ENCODE measurements at regions not wholly inside any gene's neighbourhood (a gene's known extent, or its start where the extent isn't known, plus 50 kb on each side); places are given as distances from the start of the nearest gene placed in this dataset.
A peak's percentile ranks its signal among the peaks of the same experiment; 100 is the strongest.

DNA sequence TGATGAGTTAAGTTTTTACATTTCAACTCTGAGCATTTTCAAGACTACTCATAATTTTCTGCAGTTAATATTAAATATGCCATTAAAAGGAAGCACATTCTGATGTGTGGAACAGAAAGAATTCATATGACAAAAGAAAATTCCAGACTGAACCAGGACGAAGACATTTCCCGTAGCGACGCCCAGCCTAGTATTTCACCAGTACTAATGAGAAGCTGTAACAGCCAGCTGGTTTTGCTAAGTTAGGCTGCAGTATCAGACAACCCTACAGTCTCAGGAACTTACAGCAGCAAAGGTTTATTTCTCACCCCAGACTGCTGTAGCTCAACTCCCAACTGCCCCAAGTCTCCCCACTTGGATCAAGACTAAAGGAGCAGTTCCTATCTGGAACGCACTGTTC lies 91.6 kb downstream of the TMEM174 start:
- Mint-ChIP-seq H3K9me3 (no peaks in the 10 kb centered on the region), H3K4me1 (peaks cover 18% of the 10 kb centered on the region), H3K27me3 (ENCODE audit: low read depth) (peaks cover 12% of the 10 kb centered on the region), H3K27ac (peak overlapping the region in 1 of 3 experiments; percentile 26), H3K36me3 (ENCODE audit: low read depth) (no peaks in the 10 kb centered on the region), H3K4me3 (no peak overlapping the region)
- TF ChIP-seq, protein P1, sequence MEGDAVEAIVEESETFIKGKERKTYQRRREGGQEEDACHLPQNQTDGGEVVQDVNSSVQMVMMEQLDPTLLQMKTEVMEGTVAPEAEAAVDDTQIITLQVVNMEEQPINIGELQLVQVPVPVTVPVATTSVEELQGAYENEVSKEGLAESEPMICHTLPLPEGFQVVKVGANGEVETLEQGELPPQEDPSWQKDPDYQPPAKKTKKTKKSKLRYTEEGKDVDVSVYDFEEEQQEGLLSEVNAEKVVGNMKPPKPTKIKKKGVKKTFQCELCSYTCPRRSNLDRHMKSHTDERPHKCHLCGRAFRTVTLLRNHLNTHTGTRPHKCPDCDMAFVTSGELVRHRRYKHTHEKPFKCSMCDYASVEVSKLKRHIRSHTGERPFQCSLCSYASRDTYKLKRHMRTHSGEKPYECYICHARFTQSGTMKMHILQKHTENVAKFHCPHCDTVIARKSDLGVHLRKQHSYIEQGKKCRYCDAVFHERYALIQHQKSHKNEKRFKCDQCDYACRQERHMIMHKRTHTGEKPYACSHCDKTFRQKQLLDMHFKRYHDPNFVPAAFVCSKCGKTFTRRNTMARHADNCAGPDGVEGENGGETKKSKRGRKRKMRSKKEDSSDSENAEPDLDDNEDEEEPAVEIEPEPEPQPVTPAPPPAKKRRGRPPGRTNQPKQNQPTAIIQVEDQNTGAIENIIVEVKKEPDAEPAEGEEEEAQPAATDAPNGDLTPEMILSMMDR (IDR thresholded peaks at IDR 0.05; ENCODE audit: unreplicated experiment in 3 of 3): no peak

DNA sequence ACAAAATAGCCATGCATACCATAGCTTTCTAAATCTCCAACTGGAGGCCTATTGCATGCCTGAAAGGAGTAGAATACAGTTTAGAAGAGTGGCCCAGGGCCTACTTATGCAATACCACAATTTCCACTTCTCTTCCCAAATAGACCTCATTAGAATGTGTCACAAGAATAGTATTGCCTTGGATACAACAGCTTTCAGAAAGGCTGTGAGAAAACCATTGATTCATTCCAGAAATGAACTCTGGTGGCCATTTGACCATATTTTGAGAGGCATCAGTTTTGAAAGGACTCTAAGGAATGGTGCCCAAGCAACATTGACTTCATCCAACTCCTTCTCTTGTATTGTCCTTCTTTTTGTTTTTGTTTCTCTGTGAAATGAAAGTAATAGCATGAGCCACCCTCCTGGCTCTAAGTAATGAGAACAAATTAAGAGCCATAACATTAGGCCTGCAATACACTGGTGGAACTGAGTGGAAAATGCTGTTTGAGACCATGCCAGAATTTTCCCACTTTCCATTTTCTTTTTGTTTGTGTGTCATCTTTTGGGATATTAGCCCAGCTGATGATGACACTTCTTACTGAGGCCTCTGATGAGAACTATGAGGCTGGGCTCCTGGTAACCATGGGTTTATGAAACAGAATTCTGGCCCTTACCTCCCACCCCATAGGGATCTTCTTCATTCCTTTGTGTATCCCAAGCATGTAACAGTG lies 90.2 kb downstream of the TMEM174 start:
- Mint-ChIP-seq H3K4me3 (no peak overlapping the region), H3K9me3 (no peaks in the 10 kb centered on the region), H3K36me3 (ENCODE audit: low read depth) (no peaks in the 10 kb centered on the region), H3K4me1 (peaks cover 18% of the 10 kb centered on the region), H3K27ac (no peak overlapping the region), H3K27me3 (ENCODE audit: low read depth) (peaks cover 13% of the 10 kb centered on the region)
- TF ChIP-seq, protein P1 (IDR thresholded peaks at IDR 0.05; ENCODE audit: unreplicated experiment in 3 of 3): no peak

DNA sequence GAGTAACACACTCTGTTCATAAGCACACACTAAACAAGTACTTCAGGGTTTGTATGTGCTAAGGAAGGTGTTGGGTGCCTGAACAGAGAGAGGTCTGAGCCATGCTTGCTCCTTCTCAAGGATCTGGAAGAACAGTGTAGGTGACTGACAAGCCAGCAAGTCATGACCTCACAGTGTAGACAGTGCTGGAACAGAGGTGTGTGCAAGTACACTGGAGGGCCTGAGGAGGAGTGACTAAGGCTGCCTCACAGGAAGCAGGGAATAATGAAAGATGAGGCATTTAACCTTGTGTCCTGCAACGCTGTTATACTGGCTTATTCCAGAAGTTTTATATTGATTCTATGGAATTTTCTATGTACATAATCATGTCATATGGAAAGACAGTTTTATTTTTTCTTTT lies 83.9 kb downstream of the TMEM174 start:
- Mint-ChIP-seq H3K4me3 (no peak overlapping the region), H3K36me3 (ENCODE audit: low read depth) (no peaks in the 10 kb centered on the region), H3K27me3 (ENCODE audit: low read depth) (peaks cover 19% of the 10 kb centered on the region), H3K4me1 (no peaks in the 10 kb centered on the region), H3K27ac (no peak overlapping the region), H3K9me3 (peaks cover 7% of the 10 kb centered on the region)
- TF ChIP-seq, protein P1 (IDR thresholded peaks at IDR 0.05; ENCODE audit: unreplicated experiment in 3 of 3): no peak

DNA sequence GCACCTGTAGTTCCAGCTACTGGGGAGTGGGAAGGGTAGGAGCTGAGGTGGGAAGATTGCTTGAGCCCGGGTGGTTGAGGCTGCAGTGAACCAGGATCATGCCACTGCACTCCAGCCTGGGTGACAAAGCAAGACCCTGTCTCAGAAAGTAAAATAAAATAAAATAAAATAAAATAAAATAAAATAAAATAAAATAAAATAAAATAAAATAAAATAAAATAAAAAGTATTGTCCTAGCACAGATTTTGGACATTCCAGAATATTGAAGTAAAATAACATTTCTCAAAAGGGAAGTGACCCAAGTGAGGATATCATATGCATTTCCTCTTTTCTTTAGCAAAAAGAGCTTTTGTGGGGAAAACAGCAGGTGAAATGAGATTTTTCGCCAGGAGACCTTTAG lies 83.5 kb downstream of the TMEM174 start:
- Mint-ChIP-seq H3K9me3 (peaks cover 7% of the 10 kb centered on the region), H3K27ac (no peak overlapping the region), H3K4me3 (no peak overlapping the region), H3K4me1 (no peaks in the 10 kb centered on the region), H3K36me3 (ENCODE audit: low read depth) (no peaks in the 10 kb centered on the region), H3K27me3 (ENCODE audit: low read depth) (peaks cover 20% of the 10 kb centered on the region)
- TF ChIP-seq, protein P1 (IDR thresholded peaks at IDR 0.05; ENCODE audit: unreplicated experiment in 3 of 3): no peak

DNA sequence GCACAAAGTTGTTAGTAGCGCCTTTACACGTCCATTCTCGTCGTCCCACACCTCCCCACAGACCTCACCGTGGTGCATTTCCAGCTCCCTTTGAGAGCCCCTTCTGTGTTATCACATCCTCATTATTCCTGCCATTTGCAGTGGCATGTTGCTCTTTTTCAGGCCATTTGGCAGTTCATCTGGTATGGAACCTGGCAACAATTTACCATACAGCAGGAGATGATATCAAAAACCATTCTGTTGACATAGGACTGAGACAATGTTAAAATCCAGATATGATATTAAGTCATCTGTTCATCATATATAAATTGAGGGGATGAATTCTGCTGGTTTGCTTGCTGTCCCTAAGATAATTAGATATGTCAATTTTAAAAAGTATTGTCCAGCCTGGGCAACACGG lies 83.0 kb downstream of the TMEM174 start:
- peaks cover 20% of the 10 kb centered on the region for H3K27me3 Mint-ChIP-seq (ENCODE audit: low read depth)
- no peak overlapping the region for H3K27ac Mint-ChIP-seq
- no peak overlapping the region for H3K4me3 Mint-ChIP-seq
- no peaks in the 10 kb centered on the region for H3K4me1 Mint-ChIP-seq
- H3K9me3 Mint-ChIP-seq: peaks cover 7% of the 10 kb centered on the region
- TF ChIP-seq, protein P1 (IDR thresholded peaks at IDR 0.05; ENCODE audit: unreplicated experiment in 3 of 3): no peak
- H3K36me3 Mint-ChIP-seq (ENCODE audit: low read depth): no peaks in the 10 kb centered on the region

DNA sequence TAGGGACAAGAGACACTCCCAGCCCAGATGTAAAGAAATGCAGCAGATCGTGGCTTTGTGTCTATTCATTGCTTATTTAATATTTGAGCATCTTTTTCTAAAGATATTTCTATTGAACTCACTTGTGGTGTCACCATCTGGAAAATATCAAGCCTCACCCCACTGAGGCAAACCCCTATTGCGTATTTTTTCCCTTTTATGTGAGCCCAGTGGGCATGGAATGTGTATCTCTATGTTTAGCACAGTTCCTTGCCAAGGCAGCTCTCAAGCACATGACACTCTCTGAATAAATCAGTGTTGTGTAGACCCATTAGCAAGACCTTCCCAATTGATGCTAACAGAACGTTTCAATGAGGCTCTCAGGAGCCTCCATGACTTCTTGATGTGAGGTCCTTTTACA lies 81.6 kb downstream of the TMEM174 start:
- TF ChIP-seq, protein P1 (IDR thresholded peaks at IDR 0.05; ENCODE audit: unreplicated experiment in 3 of 3): no peak
- H3K27me3 Mint-ChIP-seq (ENCODE audit: low read depth): peaks cover 18% of the 10 kb centered on the region
- H3K9me3 Mint-ChIP-seq: peaks cover 7% of the 10 kb centered on the region
- H3K27ac Mint-ChIP-seq: no peak overlapping the region
- no peaks in the 10 kb centered on the region for H3K36me3 Mint-ChIP-seq (ENCODE audit: low read depth)
- H3K4me1 Mint-ChIP-seq: no peaks in the 10 kb centered on the region
- H3K4me3 Mint-ChIP-seq: no peak overlapping the region

Measured in nephron (organoid).